Activated T-cell treated with anti-CD3 and anti-CD28 coated beads, Interleukin-2, amount 50 U/mL, for 1 hour (primary cell): ENCODE measurements at regions not wholly inside any gene's neighbourhood (a gene's known extent, or its start where the extent isn't known, plus 50 kb on each side); places are given as distances from the start of the nearest gene placed in this dataset.

Source experiments
- DNase-seq: peaks from one replicate; pipeline ENCODE4 v3.0.0-alpha.2; 2020

DNA sequence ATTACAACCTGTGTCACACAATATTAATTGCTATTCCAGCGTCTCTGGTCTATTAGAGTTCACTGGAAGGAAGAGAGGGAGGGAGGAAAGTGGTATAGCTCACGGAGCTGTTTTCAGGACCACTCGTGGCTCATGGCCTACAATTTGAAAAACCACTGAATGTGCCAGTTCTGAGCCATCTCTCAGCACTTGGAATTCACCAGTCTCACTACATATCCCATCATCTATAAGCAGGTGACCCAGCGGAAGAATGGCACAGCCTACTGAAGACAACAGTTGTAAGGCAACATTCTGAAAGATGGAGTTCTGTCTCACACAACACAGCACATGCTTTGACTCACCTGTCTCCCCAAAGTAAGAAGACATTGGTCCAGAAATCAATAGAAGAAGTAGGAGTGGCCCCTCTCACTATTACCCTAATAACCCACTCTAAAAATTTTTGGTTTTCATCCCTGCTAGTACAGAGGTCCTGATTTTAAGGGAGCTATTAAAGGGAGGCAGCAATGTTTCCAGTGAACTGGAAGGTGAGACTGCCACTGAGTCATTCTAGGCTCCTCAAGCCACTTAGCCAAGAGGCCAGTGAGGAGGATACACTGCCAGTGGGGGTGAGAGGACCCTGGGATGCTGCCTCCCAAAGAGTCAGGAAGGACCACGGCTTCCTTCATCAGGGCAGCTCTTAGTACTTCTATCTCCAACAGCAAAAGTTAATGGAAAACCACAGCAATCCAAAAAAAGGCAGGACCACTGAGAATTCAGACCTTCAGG lies 50.0 kb upstream of the DOCK9 start:
- DNase-seq, result no peak

DNA sequence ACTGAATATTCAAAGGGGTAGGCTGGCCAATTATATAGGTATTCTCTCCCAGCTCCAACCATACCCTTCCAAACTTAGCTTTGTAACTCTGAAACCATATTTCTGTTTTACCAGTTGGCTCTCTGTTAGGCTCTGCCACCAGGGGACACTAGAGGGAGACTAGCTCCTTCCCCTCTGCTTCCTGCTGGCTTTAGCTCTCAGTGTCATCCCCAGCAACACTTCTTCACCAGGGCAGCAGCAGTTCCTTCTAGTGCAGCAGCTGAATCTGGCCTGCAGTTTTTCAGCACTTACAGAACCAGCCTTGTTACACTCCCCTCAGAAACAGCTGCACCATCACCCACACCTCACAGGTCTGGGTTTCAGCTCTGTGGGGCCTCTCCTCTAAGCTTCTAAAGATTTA lies 51.0 kb upstream of the DOCK9 start:
- no peak for DNase-seq

DNA sequence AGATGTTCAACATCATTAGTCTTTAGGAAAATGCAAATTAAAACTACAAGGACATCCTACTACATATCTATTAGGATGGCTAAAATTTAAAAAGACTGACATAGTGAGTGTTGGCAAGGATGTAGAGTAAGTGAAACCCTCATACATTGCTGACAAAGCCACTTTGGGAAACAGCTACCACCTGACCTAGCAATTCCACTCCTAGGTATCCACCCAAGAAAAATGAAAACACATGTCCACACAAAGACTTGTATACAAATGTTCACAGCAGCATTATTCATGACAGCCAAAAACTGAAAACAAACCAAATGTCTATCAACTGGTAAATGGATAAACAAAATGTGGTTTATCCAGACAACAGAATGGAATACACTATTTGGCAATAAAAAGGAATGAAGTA lies 51.7 kb upstream of the DOCK9 start:
- no peak for DNase-seq

DNA sequence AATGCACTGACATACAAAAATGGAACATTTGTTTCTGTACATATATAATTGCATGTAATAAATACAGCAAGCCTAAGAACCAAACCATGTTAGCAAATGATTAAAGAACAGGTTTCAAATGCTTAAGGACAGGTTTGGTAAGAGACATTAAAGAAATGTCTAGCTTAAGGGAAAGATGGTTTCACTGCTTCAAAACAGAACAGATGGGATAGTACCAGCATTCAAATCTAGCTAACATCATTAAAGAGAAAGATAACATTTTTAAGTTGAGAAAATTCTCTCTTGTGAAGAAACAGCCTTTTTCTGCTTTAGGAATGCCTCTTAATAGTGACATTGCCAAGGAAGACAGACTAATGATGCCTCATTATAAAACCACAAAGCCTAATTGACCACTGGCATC lies 52.5 kb upstream of the DOCK9 start:
- no peak for DNase-seq

DNA sequence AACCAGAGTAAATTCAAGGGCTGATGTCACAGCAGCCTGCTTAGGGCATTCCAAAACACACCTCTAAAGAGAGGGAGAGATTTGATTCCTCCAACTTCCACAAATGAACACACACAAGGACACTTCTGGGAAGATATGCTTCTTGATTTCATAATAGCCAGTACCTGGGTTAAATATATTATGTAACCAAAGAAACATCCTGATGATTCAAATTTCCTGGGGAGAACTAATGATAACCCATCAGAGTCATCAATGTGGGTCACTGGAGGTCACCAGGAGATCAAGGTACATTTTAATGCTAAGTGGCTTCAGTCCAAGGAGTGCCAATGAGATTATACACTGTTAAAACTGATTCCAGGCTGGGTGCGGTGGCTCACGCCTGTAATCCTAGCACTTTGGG lies 54.0 kb upstream of the DOCK9 start:
- DNase-seq, result no peak

DNA sequence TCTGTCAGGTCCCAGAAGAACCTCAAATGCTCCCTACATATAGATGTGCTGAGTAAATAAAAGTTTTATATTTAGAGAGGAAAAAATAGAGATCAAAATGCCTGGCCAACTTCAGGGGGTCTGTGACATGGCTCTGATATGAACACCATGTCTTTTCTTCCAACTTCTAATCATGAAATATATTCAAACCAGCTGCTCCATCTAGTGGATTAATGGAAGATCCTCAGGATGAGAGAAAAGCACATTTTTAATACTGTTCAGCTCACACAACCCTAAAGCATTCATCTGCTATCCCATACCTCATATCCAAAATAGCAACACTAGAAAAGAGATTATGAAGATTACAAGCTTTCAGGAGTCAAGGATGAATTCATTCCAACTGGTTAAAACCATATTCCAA lies 56.0 kb upstream of the DOCK9 start:
- DNase-seq, result no peak

DNA sequence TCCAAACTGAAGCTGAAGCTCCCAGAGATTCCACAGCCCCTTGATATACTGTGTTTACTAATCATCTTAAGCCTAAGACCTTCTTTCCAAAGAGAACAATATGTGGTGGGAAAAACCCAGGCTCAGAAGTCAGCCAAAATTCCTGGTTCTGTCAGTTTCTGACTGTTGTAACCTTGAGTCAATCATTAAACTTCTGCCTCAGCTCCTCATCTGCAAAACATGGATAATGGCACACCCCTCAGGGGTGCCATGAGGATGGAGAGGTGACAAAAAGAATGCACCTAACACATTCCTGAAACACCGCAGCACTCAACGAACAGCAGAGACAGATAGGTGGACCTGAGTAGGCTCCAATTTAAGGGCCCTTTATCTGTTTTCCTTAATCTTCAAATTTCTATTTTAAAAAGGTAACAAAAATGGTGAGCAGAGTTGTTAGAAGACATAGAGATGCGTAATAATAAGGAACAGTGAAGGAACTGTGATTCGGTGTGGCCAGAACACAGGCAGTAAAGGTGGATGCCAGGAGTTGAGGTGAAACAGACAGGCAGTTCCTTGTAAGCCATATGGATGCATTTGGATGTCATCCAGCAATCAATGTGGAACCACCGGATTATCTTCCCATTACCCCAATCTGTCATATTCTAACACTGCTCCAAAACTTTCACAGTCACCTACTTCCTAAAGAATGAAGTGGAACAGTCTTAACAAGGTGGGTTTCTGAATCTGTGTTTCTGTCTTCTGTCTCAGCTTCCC lies 56.6 kb upstream of the DOCK9 start:
- DNase-seq, result no peak

DNA sequence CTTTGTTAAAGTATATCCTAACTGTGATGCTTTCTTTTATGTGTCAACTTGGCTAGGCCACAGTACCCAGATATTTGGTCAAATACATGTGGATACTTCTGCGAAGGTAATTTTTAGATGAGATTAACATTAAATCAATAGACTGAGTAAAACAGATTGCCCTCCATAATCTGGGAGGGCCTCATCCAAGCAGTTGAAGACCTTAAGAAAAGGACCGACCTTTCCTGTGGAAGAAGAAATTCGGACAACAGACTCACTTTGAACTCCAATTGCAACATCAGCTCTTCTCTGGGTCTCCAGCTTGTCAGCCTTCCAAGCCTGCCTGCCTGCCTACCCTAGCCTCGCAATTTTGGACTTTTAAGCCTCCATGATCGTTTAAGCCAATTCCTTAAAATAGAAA lies 57.9 kb upstream of the DOCK9 start:
- no peak for DNase-seq

DNA sequence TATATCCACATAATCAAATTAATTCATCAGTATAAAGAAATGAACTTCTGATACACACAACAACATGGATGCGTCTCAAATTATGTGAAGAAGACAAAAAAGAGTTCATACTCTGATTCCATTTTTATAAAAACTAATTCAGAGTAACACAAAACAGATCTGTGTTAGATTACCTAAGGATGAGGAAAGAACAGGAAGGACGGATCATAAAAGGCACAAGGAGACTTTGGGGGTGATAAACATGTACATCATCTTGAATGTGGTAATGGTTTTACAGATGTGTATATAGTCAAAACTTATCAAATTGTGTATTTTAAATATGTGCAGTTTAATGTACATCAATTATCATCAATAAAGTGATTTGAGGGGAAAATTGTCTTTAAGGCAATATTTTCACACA lies 59.9 kb upstream of the DOCK9 start:
- no peak for DNase-seq

DNA sequence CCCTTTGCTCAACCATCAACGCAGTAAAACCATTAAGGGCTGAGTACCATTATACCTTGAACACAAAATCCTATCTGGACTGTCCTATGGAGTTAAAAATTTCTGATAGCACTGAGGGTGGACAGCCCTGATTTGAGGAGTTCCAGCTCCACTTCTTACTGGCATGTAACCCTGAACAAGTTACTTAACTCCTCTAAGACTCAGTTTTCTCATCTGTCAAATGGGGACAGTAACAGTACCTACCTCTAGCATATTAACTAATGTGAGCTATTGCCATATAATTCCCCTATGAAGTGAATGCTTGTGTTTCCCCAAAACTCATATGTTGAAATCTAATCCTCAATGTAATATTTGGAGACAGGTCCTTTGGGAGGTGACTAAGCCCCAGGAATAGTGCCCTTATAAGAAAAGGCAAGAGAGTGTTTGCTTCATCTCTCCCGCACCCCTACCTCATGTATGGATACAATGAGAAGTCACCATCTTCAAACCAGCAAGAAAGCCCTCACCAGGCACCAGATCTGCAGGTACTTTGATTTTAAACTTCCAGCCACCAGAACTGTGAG lies 61.9 kb upstream of the DOCK9 start:
- no peak for DNase-seq

DNA sequence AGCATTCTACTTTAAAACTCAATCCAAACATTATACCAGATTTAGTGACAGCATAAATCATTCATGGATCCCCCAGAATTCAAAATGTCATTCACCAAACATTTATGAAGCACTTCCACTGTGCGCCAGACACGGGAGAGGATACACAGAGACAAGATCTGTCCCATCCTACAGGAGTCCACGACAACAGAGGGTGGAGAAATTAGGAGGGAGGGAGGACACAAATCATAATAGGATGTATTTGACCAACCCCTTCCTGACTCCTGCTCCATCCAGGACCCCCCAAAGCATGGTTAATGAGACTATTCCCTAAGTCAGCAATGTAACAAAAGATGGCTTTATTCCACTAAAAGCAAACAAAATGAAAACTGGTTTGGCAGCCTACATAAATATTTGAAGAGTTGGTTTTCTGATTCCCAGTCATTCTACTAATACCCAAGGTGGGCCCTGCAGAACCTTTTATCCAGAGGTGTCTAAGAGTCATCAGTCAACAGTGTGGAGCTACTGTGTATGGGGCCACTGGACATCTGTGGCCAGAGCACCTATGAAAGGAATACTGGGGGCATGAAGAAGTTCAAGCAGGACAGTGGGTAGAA lies 62.8 kb upstream of the DOCK9 start:
- DNase-seq, result no peak

DNA sequence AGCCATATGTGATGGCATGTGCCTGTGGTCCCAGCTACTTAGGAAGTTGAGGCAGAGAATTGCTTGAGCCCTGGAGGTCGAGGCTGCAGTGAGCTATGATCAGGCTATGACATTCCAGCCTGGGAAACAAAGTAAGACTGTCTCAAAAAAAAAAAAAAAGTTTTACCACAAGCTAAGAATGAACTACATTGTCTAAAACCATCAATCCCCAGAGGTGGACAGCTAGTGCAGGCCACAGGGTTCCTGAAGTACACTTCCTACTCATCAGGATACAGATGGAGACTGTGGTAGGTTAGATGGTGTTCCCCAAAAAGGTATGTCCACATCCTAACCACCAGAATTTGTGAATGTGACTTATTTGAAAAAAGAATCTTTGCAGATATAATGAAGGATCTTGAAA lies 63.5 kb upstream of the DOCK9 start:
- DNase-seq, result no peak

DNA sequence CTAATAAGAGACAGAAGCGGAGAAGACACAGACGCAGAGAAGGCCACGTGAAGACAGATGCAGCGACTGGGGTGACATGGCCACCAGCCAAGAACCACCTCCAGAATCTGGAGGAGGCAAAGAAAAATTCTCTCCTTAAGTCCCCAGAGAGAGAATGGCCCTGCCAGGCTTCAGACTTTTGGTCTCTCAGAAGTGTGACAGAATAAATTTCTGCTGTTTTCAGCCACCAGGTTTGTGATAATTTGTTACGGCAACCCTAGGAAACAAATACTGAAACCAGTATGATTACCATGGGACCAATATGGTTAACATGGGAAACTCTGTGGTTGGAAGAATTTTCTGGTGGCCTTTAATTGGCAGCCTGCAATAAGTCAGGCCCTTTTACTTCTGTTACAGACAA lies 63.9 kb upstream of the DOCK9 start:
- no peak for DNase-seq

DNA sequence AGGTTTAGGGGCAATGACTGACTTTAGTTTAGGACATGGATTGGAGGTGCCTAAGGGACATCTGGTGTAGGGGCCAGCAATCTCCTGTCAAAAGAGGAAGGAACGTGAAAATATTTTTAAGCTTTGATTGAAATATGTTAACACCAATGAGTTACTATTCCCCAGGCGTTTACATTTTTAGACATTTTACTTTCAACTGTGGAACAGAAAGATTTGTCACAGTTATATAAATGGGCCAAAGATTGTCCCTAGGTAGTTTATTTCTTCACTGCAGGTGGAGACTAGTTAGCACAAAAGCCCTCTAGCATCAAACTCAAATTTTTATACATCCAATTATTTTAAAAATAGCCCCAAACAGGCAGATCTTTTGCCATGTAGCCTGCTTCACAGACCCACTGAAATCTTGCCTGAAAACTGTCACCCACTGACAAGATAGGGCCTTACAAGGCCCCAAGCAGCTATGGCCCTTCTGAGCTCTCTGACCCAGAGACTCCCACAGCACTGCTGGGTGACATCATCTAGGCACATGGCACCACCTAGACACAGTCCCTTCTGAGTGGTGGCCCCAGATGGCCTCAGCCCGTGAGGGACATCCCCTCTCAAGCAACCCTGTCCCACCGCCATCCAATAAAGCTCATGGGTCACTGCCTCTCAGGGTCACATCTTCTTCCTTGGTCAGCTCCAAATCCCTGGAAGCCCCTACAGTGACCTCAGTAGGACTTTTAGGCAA lies 64.8 kb upstream of the DOCK9 start:
- DNase-seq, result no peak

DNA sequence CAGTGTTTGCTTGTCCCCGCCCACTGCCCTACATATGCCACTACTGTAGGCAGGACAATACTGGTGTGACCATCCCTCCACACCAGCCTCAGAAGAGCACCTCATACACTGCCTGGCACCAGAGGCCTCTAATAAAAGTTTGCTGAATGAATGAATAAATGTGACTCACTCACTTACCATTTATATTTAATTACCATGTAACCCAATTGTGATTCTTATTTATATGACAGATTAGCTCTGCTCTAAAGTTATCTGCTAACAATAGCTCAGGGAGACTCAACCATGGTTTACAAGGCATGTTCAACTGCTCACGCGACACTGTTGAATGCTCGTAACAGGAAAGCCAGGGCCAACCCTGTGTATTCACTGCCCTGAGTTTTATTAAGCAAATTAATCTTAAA lies 66.0 kb upstream of the DOCK9 start:
- DNase-seq, result no peak

DNA sequence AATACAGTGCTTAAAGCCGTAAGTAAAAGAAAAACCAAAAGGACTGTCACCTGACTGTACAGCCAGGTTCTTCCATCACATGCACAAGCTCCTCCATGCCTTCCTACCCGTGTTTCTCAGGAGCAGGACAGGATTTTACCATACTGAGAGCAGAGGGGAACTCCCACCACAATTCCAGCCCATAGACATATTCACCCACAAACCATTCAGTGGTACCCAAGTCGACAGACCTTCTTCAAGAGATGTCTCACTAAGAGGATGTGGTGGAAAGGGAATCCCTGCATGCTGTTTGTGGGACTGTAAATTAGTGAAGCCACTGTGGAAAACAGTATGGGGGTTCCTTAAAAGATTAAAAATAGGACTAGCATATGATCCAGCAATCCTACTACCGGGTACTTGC lies 66.9 kb upstream of the DOCK9 start:
- DNase-seq, result no peak

DNA sequence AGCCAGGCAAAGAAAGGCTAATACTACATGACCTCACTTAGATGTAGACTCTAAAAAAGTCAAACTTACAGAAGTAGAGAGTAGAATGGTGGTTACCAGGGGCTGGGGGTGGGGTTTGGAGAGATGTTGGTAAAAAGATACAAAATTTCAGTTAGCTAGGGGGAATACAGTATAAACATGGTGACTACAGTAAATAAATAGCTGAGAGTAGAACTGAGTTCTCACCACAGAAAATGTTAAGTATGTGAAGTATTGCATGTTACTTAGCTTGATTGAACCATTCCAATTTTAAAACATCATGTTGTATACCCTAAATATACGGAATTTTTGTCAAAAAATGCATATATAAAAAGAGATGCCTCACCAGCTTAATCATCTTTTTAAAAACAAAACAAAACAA lies 67.5 kb upstream of the DOCK9 start:
- DNase-seq, result no peak

DNA sequence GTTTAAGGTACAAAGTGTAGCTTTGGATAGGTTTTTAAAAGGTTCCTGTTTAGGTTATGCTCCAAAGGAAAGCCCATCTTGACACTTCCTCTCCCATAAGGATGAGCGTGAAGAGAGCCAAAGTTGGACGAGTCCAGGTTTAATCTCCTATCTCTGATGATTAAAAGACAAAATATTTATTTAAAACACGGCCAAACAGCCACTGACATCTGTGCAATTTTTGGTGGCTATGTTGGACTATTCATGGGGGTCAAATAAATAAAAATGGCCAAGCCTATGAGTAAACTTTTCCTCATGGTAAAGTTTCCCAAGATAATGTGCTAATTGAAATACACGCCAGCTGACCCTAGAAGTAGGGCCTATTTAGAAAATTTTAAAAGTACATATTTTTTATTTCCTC lies 69.0 kb upstream of the DOCK9 start:
- no peak for DNase-seq

DNA sequence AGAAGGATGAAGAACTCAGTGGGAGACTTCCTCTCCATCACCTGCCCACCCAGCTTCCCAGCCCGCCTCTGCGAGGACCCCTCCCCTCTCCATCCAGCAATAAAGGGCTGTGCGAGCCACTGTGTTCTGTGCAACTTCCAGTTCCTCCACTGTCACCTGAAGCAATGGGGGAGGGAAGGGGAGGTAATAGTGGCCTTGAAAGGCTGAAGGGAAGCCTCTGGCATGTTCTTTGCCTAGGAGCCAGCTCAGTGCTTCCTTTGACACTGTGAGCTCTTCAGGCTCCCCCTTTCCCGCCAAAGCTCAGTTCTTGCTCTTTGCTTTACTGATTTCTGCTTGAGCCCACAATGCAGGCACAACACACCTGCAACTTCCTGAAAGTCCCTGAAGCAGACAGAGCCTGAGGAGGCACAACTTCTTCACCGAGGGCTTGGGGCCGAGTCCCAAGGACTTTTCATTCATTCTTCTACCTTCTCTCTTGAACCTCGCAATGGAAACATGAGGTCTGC lies 73.2 kb upstream of the DOCK9 start:
- no peak for DNase-seq

DNA sequence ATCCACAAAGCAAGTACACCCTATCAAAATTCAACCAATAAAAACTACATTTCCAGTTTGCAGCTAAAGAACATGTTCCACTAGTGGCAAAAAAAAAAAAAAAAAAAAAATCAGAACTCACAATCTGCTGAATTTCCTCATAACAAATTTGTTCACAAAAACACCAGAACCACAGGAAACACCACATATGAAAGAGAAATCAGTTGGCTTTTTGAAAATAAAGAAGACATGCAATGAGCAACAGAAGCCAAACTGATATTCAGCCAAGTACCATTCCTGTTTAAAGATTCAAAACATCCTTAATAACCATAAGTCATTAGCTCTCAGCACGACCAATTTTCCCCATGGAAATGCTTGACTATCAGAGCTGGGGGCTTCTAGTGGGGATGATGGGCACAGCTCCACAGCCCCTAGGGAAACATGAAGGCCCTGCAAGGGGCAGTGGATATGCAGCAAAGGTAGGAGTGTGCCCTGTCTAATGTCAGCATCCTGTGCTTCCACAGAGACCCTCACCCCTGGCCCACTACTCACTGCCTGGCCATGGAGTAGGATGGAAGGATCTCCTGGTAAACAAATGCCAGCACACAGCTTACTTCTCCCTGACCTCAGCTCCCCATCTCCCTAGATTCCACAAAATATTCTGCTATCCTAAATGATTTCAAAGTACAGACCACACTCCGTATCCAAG lies 74.0 kb upstream of the DOCK9 start:
- no peak for DNase-seq

DNA sequence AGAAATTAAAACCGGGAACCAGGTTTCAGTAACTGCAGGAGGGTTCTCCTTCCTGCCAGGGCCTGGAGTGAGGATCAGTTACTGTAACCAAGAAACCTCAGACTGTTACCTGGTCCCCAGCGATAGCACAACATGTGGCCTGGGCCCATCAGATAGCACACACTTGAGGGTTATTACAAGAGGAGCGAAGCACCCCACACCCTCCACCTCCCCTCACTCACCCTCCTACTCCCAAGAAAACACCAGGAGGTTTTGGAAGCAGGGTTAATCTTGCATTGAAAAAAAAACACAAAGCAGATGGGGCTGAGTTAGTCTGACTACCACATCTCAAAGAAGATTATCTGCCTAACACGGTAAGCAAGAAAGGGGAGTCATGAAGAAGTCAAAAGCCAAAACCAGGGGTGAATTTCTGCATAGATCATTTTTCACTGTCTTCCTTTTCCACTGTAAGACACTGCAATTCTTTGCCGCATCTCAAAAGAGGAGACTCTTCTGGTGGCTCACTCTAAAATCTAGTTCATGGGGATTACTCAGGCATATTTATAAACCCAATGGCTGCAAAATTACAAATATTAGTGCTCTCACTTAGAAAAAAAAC lies 75.9 kb upstream of the DOCK9 start:
- DNase-seq, result no peak

DNA sequence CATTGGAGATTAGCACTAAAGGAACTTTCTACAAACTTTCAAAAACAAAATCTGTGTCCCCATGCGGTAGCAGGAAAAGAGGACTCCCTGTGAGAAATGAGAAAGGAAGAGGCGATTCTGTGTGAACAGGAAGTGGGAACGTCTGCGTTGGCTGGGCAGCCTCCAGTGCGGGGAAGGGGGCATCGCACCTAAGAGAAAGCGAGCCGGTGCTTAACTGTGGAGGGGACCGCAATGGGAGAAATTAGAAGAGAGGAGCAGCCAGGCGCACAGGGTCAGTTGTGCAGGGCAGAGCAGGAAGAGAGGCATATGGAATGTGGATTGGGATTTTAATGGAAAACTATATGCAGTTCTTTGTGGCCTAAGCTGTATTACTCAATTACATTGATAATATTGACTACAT lies 77.4 kb upstream of the DOCK9 start:
- no peak for DNase-seq
